H9 (cell line): ENCODE measurements at regions not wholly inside any gene's neighbourhood (a gene's known extent, or its start where the extent isn't known, plus 50 kb on each side); places are given as distances from the start of the nearest gene placed in this dataset.

ENCODE experiments used
- DNase-seq: peaks from one replicate; pipeline ENCODE4 v3.0.0-alpha.2; 2017
- H2AFZ ChIP-seq: one replicate; pipeline ENCODE4 v1.6.1; 2013; ENCODE audit warnings: mild to moderate bottlenecking, low read length, control low read depth, moderate library complexity
- H2AK5ac ChIP-seq: 2 replicates; pipeline ENCODE4 v1.6.1; 2013; ENCODE audit warnings: low read length, control low read depth, mixed read lengths; ENCODE audit not compliant: insufficient read length
- H2BK120ac ChIP-seq: one replicate; pipeline ENCODE4 v1.6.1; 2013; ENCODE audit warnings: low read depth, mild to moderate bottlenecking, low read length, control low read depth, inconsistent platforms; ENCODE audit not compliant: poor library complexity, severe bottlenecking
- H2BK12ac ChIP-seq: 2 replicates; pipeline ENCODE4 v1.6.1; 2013; ENCODE audit warnings: low read length, control low read depth, mixed read lengths, low read depth; ENCODE audit not compliant: insufficient read length
- H2BK15ac ChIP-seq: 2 replicates; pipeline ENCODE4 v1.6.1; 2013; ENCODE audit warnings: low read depth, low read length, control low read depth
- H2BK20ac ChIP-seq: one replicate; pipeline ENCODE4 v1.6.1; 2013; ENCODE audit warnings: low read depth, mild to moderate bottlenecking, low read length, control low read depth, inconsistent platforms; ENCODE audit not compliant: poor library complexity, severe bottlenecking
- H2BK5ac ChIP-seq: 2 replicates; pipeline ENCODE4 v1.6.1; 2013; ENCODE audit warnings: low read length, control low read depth, mixed read lengths; ENCODE audit not compliant: insufficient read length
- H3K14ac ChIP-seq: 2 replicates; pipeline ENCODE4 v1.6.1; 2013; ENCODE audit warnings: low read length, control low read depth; ENCODE audit not compliant: insufficient read depth
- H3K18ac ChIP-seq: 2 replicates; pipeline ENCODE4 v1.6.1; 2013; ENCODE audit warnings: low read depth, mild to moderate bottlenecking, mixed read lengths, low read length, control low read depth; ENCODE audit not compliant: insufficient read length
- H3K23ac ChIP-seq: 2 replicates; pipeline ENCODE4 v1.6.1; 2013; ENCODE audit warnings: low read length, control low read depth, mixed read lengths, low read depth; ENCODE audit not compliant: insufficient read length
- H3K23me2 ChIP-seq: 2 replicates; pipeline ENCODE4 v1.6.1; 2013; ENCODE audit warnings: low read depth, mild to moderate bottlenecking, mixed read lengths, low read length, control low read depth; ENCODE audit not compliant: insufficient read length, poor library complexity, severe bottlenecking
- H3K27ac ChIP-seq: 2 replicates; pipeline ENCODE4 v1.5.1; 2013; ENCODE audit warnings: low read length, control low read depth, mixed read lengths, low read depth; ENCODE audit not compliant: insufficient read length
- H3K27me3 ChIP-seq: 2 replicates; pipeline ENCODE4 v1.6.1; 2013; ENCODE audit warnings: low read length, control low read depth, inconsistent platforms; ENCODE audit not compliant: insufficient read depth
- H3K4ac ChIP-seq: 2 replicates; pipeline ENCODE4 v1.6.1; 2013; ENCODE audit warnings: low read depth, mild to moderate bottlenecking, control low read depth, inconsistent platforms, low read length, moderate library complexity
- H3K4me1 ChIP-seq: 2 replicates; pipeline ENCODE4 v1.6.1; 2013; ENCODE audit warnings: low read length, control low read depth, inconsistent platforms; ENCODE audit not compliant: insufficient read depth
- H3K4me2 ChIP-seq: 2 replicates; pipeline ENCODE4 v1.6.1; 2013; ENCODE audit warnings: low read length, control low read depth, mixed read lengths; ENCODE audit not compliant: insufficient read length, insufficient read depth
- H3K56ac ChIP-seq: 2 replicates; pipeline ENCODE4 v1.6.1; 2013; ENCODE audit warnings: low read depth, mild to moderate bottlenecking, mixed read lengths, low read length, control low read depth; ENCODE audit not compliant: insufficient read length
- H3K79me1 ChIP-seq: 2 replicates; pipeline ENCODE4 v1.6.1; 2013; ENCODE audit warnings: low read depth, mild to moderate bottlenecking, moderate library complexity, low read length, control low read depth, inconsistent platforms; ENCODE audit not compliant: insufficient read depth, poor library complexity, severe bottlenecking
- H3K79me2 ChIP-seq: 2 replicates; pipeline ENCODE4 v1.6.1; 2013; ENCODE audit warnings: low read length, control low read depth, inconsistent platforms; ENCODE audit not compliant: insufficient read depth
- H3K9ac ChIP-seq: 2 replicates; pipeline ENCODE4 v1.6.1; 2013; ENCODE audit warnings: low read length, control low read depth, mixed read lengths; ENCODE audit not compliant: insufficient read length; ENCODE audit errors: extremely low read depth
- H3K9me3 ChIP-seq: one replicate; pipeline ENCODE4 v1.6.1; 2013; ENCODE audit warnings: low read depth, low read length, inconsistent platforms; ENCODE audit not compliant: control insufficient read depth
- H3T11ph ChIP-seq: one replicate; pipeline ENCODE4 v1.6.1; 2013; ENCODE audit warnings: mild to moderate bottlenecking, low read length, control low read depth, inconsistent platforms
- H4K20me1 ChIP-seq: one replicate; pipeline ENCODE4 v1.6.1; 2013; ENCODE audit not compliant: control insufficient read depth, insufficient read length, insufficient read depth
- H4K5ac ChIP-seq: 2 replicates; pipeline ENCODE4 v1.6.1; 2013; ENCODE audit warnings: low read depth, mild to moderate bottlenecking, mixed read lengths, low read length, control low read depth; ENCODE audit not compliant: insufficient read length
- H4K8ac ChIP-seq: replicated peaks from 2 replicates; pipeline ENCODE4 v1.6.1; 2013; ENCODE audit warnings: low read length, control low read depth, mixed read lengths, low read depth; ENCODE audit not compliant: insufficient read length
- H4K91ac ChIP-seq: 2 replicates; pipeline ENCODE4 v1.6.1; 2013; ENCODE audit warnings: low read depth, mild to moderate bottlenecking, moderate library complexity, mixed read lengths, low read length, control low read depth; ENCODE audit not compliant: insufficient read length
- H3K27ac Mint-ChIP-seq, 3 experiments: 2 replicates in 2 of 3; 3 replicates in 1 of 3; pipeline ENCODE4 v1.8.0; 2020 to 2021; ENCODE audit warnings: mixed read lengths in 3 of 3, mild to moderate bottlenecking in 1 of 3, moderate library complexity in 1 of 3
- H3K27me3 Mint-ChIP-seq: 2 replicates; pipeline ENCODE4 v1.8.0; 2021; ENCODE audit warnings: low read depth, mild to moderate bottlenecking, moderate library complexity, mixed read lengths
- H3K36me3 Mint-ChIP-seq, 3 experiments: 2 replicates in 2 of 3; 3 replicates in 1 of 3; pipeline ENCODE4 v1.8.0; 2020 to 2021; ENCODE audit warnings: low read depth in 3 of 3, mixed read lengths in 3 of 3; ENCODE audit not compliant: insufficient read depth in 1 of 3
- H3K4me1 Mint-ChIP-seq, 2 experiments: 2 replicates each; pipeline ENCODE4 v1.8.0; 2020; ENCODE audit warnings: mixed read lengths in 2 of 2
- H3K4me3 Mint-ChIP-seq, 2 experiments: 2 replicates in 1 of 2; 3 replicates in 1 of 2; pipeline ENCODE4 v1.8.0; 2020 to 2021; ENCODE audit warnings: mild to moderate bottlenecking in 2 of 2, mixed read lengths in 2 of 2, moderate library complexity in 1 of 2
- H3K9me3 Mint-ChIP-seq, 2 experiments: 2 replicates in 1 of 2; 3 replicates in 1 of 2; pipeline ENCODE4 v1.8.0; 2020; ENCODE audit warnings: mild to moderate bottlenecking in 2 of 2, mixed read lengths in 2 of 2, moderate library complexity in 1 of 2
- WGBS: extraction: QIAGEN DNeasy Blood & Tissue Kit; methylation state at CpG from one replicate; pipeline ENCODE4 v1.1.7; 2013; ENCODE audit warnings: missing lambda C conversion rate, low lambda C conversion rate, mixed read lengths; ENCODE audit not compliant: insufficient read length; ENCODE audit errors: extremely low coverage; 5-methylcytosine and 5-hydroxymethylcytosine counted together
- TF ChIP-seq, protein P1 (sequence below): fragments of 200-600 bp; sonication (generic); conservative IDR thresholded peaks from 3 replicates; pipeline ENCODE4 v1.8.0; 2021; ENCODE audit warnings: antibody characterized with exemption, mild to moderate bottlenecking

DNA sequence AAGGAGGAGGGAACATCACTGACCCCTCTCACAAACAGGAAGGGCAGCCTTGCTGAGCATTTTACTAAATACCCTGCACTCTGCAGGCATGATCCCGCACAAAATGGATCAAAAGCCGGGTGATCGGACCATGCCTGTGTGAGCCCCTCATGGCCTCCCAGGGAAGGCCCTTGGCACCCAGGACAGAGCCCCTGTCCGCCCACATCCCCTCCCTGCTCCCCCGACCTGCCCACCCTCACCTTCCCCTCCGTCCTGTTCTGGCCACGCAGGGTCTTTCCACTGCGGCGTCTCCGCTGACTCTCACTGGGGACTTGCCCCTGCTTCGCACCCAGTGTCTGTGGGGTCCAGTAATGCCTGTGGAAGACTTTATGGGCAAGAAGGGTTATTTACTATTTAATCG, 105.0 kb downstream of the HMX1 start:
- Histone ChIP-seq H2BK15ac (no peak overlapping the region), H3K27me3 (peaks cover 2% of the 10 kb centered on the region; the same call in 1 of the 2 replicates), H3K9ac (no peak overlapping the region), H4K91ac (no peak overlapping the region), H3K56ac (no peak overlapping the region), H2BK20ac (no peak overlapping the region), H2AFZ (no peak overlapping the region), H3K4me2 (no peak overlapping the region), H3K23me2 (no peaks in the 10 kb centered on the region), H2AK5ac (no peak overlapping the region), H3K79me2 (no peaks in the 10 kb centered on the region), H3K23ac (no peak overlapping the region), H2BK5ac (no peak overlapping the region), H3K14ac (no peak overlapping the region), H4K20me1 (no peaks in the 10 kb centered on the region), H4K8ac (no peak overlapping the region), H3K9me3 (no peaks in the 10 kb centered on the region), H3K27ac (no peak overlapping the region), H3K4me1 (no peaks in the 10 kb centered on the region; the same call in 1 of the 2 replicates), H3T11ph (no peak overlapping the region), H2BK12ac (no peak overlapping the region), H4K5ac (no peak overlapping the region), H3K4ac (no peak overlapping the region), H3K79me1 (no peaks in the 10 kb centered on the region), H2BK120ac (no peak overlapping the region), H3K18ac (no peak overlapping the region)
- no peak for DNase-seq
- H3K36me3 Mint-ChIP-seq = no peaks in the 10 kb centered on the region
- peaks cover 0 to 3% of the 10 kb centered on the region in 2 experiments; a peak in 1 of 5 replicates for H3K9me3 Mint-ChIP-seq
- peaks cover 10 to 20% of the 10 kb centered on the region in 2 experiments for H3K4me1 Mint-ChIP-seq
- no peak overlapping the region for H3K4me3 Mint-ChIP-seq
- TF ChIP-seq, protein P1, sequence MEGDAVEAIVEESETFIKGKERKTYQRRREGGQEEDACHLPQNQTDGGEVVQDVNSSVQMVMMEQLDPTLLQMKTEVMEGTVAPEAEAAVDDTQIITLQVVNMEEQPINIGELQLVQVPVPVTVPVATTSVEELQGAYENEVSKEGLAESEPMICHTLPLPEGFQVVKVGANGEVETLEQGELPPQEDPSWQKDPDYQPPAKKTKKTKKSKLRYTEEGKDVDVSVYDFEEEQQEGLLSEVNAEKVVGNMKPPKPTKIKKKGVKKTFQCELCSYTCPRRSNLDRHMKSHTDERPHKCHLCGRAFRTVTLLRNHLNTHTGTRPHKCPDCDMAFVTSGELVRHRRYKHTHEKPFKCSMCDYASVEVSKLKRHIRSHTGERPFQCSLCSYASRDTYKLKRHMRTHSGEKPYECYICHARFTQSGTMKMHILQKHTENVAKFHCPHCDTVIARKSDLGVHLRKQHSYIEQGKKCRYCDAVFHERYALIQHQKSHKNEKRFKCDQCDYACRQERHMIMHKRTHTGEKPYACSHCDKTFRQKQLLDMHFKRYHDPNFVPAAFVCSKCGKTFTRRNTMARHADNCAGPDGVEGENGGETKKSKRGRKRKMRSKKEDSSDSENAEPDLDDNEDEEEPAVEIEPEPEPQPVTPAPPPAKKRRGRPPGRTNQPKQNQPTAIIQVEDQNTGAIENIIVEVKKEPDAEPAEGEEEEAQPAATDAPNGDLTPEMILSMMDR = no peak
- WGBS = no CpG with 5 or more reads among the region's 12 CpGs
- H3K27ac Mint-ChIP-seq = no peak overlapping the region
- H3K27me3 Mint-ChIP-seq = peaks cover 8% of the 10 kb centered on the region
